ENCODE measurements at regions not wholly inside any gene's neighbourhood (a gene's known extent, or its start where the extent isn't known, plus 50 kb on each side); places are given as distances from the start of the nearest gene placed in this dataset.

DNA sequence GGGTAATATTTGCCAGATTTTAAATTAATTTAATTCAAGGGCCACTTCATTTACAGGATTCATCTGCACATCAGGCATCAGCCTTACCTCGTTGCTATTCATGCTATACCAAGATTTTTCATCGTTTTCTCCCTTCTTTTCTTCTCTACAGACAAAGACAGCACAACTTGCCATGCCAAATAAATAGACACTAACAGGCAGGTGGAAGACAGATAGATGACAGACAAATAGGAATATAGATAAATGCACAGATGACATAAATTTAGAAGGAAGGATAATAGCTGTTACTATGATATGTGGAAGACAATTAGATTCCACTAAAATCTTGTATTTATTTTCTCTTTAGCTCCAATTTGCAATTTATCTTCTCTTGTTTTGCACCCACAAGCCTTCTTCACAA lies 164.5 kb upstream of the ARX start:
- H3K4me3 ChIP-seq (ENCODE audit: low read depth, low read length) = no peak overlapping the region
- TF ChIP-seq, protein P1, sequence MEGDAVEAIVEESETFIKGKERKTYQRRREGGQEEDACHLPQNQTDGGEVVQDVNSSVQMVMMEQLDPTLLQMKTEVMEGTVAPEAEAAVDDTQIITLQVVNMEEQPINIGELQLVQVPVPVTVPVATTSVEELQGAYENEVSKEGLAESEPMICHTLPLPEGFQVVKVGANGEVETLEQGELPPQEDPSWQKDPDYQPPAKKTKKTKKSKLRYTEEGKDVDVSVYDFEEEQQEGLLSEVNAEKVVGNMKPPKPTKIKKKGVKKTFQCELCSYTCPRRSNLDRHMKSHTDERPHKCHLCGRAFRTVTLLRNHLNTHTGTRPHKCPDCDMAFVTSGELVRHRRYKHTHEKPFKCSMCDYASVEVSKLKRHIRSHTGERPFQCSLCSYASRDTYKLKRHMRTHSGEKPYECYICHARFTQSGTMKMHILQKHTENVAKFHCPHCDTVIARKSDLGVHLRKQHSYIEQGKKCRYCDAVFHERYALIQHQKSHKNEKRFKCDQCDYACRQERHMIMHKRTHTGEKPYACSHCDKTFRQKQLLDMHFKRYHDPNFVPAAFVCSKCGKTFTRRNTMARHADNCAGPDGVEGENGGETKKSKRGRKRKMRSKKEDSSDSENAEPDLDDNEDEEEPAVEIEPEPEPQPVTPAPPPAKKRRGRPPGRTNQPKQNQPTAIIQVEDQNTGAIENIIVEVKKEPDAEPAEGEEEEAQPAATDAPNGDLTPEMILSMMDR (IDR thresholded peaks at IDR 0.05; ENCODE audit: borderline replicate concordance, insufficient read depth, low read depth, low read length) = no peak

DNA sequence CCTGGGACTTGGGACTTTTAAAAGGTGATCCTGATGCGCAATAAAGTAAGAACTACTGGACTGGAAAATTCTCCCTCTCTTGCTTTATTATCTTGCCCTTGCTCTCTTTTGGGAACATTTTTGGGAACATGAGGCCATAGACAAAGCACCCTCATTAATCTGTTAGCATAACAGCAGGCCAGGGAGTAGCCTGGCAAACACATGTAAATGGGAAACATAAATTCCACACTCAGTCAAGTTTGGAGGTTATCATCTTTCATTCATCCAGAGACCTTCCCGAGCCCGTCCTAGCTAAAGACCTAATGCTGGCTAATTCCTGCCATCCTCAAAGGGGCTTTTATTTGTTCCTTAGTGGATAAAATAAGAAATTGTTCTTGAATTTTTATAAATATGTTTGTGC lies 162.8 kb upstream of the ARX start:
- H3K4me3 ChIP-seq (ENCODE audit: low read depth, low read length) = no peak overlapping the region
- TF ChIP-seq, protein P1 (IDR thresholded peaks at IDR 0.05; ENCODE audit: borderline replicate concordance, insufficient read depth, low read depth, low read length) = no peak

DNA sequence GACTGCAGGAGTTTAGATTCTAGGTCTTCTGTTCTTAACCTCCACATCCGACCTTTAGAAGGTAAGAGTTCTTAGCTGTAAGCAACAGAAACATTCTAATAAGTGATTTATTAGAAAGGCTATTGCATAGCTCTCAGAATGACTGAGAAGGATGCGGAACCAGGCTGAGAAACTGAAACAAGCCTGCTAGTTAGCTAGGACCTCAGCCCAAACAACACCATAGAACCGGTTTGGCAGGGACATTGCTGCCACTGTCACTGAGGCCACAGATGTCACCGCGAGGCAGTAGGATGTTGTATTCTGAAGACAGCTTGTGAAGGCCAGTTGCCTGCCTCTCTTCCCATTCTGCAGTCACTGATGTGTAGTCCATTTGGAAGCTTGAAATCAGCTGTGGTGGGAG lies 160.0 kb upstream of the ARX start:
- H3K4me3 ChIP-seq (ENCODE audit: low read depth, low read length) = no peak overlapping the region
- TF ChIP-seq, protein P1 (IDR thresholded peaks at IDR 0.05; ENCODE audit: borderline replicate concordance, insufficient read depth, low read depth, low read length) = no peak

DNA sequence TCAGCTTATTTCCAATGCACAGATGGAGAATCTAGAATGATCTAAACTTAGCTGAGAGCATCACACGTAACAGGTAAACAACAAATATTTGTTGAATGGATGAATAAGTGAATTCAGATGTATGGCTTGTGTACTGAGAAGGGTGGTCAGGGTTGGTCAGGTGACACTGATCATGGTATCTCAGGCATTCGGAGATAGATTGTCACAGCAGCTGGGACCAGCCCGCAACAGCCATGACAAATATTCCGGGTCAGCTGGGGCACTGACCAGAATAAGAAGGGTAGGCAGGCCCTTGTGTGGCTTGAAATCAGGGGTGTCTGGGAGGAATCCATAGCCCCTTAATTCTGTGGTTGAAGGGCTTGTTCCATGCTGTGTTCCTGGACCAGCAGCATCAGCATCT lies 159.4 kb upstream of the ARX start:
- TF ChIP-seq, protein P1 (IDR thresholded peaks at IDR 0.05; ENCODE audit: borderline replicate concordance, insufficient read depth, low read depth, low read length) = no peak
- no peak overlapping the region for H3K4me3 ChIP-seq (ENCODE audit: low read depth, low read length)

DNA sequence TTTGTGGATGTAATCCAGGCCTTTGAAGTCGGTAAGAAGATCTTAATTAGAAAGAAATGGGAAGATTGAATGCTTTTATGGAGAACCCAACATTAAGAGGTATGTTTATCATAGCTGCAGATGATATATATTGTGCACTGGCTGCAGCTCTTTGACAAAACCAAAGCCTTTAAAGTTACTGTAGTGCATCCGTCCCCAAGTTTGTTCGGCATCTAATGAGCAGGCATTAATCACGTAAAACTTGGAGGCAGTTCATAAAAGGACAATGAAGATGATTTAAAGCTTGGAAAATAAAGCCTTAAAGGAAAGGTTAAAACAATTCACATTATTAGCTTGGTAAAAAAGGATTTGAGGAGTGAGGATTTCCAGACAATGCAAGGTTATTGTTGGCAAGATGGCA lies 150.8 kb upstream of the ARX start:
- H3K4me3 ChIP-seq (ENCODE audit: low read depth, low read length) = no peak overlapping the region
- TF ChIP-seq, protein P1 (IDR thresholded peaks at IDR 0.05; ENCODE audit: borderline replicate concordance, insufficient read depth, low read depth, low read length) = no peak

DNA sequence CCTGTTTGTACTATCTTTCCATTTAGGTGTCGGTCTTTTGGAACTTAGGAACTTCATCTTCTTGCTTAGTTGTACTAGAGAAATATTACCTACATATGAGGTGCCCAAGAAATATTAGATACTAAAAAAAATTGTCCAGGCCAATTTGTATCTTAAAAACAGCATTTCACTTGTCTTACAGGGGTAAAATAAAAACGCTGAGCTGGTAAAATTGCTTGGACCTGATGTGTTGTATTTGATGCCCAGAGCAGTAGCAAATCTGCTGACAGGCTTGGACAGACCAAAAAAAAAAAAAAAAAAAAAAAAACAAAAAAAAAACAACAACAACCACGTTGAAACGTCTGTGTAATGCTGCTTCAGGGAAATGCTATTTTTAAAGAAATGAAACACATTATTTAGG lies 150.4 kb upstream of the ARX start:
- H3K4me3 ChIP-seq (ENCODE audit: low read depth, low read length) = no peak overlapping the region
- TF ChIP-seq, protein P1 (IDR thresholded peaks at IDR 0.05; ENCODE audit: borderline replicate concordance, insufficient read depth, low read depth, low read length) = no peak

DNA sequence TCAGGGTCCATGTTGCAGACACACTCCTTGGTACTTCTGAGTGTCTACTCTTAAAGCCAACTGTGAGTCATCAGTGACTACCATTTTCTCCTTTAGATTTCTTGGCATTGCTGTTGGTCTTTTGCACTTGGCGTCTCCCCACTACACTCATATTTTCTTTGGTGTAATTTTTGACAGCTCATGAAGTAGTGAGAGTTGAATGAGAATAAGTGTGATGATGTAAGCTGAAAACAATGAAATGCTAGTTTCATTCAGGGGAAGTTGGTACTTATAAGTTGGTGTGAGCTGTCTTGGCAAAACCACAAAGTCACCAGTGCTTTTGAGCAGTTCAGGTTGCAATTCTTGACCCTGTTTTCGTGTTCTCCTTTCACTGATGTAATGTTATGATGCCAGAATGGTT lies 142.9 kb upstream of the ARX start:
- no peak overlapping the region for H3K4me3 ChIP-seq (ENCODE audit: low read depth, low read length)
- TF ChIP-seq, protein P1 (IDR thresholded peaks at IDR 0.05; ENCODE audit: borderline replicate concordance, insufficient read depth, low read depth, low read length) = no peak

All from GM12875 (cell line).